K562 (cell line): ENCODE measurements at regions not wholly inside any gene's neighbourhood (a gene's known extent, or its start where the extent isn't known, plus 50 kb on each side); places are given as distances from the start of the nearest gene placed in this dataset.

Source experiments
- ATAC-seq: fragments of 200-7000 bp; cut with Tn5 transposase; 3 replicates; pipeline ENCODE4 v1.9.1; 2020; ENCODE audit warnings: moderate library complexity
- BruUV-seq: library from RNA; stranded (reverse); fragments of 400-500 nt; replicated peaks from 2 replicates; lab custom pipeline; 2021; lab: Mats Ljungman, UMichigan
- CTCF ChIA-PET: fragments of 300-600 bp; formaldehyde crosslinking; extraction: SDS; loops from one replicate; lab custom pipeline; 2021; ENCODE audit warnings: low intra/inter-chr PET ratio; lab: Yijun Ruan, JAX
- POLR2A ChIA-PET: fragments of 300-600, 350-650 bp; sonication (Branson Sonifier 250); formaldehyde crosslinking; extraction: SDS; loops from one replicate; lab custom pipeline; 2021; ENCODE audit warnings: antibody characterized with exemption, inconsistent platforms; lab: Yijun Ruan, JAX
- DNase-seq, 4 experiments: peaks; one replicate each; pipeline versions ENCODE4 v3.0.0 to v3.0.0-alpha.2; 2011 to 2018; ENCODE audit warnings: low spot score in 3 of 4, mixed read lengths in 3 of 4; ENCODE audit errors: extremely low read depth in 1 of 4
- FAIRE-seq: peaks from 2 replicates; lab custom pipeline; 2011; peaks lifted over from hg19 to GRCh38; lab: Jason Lieb, UNC
- H2AFZ ChIP-seq: 2 replicates; pipeline ENCODE4 v1.6.0; 2011; ENCODE audit warnings: low read depth, low read length, control low read depth, inconsistent platforms
- H3K27ac ChIP-seq: fragments of 200-600 bp; 3 replicates; pipeline ENCODE4 v1.8.0; 2011; ENCODE audit warnings: low read depth, mild to moderate bottlenecking, control low read depth, inconsistent platforms, low read length, moderate library complexity, mixed read lengths; ENCODE audit errors: extremely low read depth
- H3K27me3 ChIP-seq, 2 experiments: fragments of 300-600 bp in 1 of 2; 2 replicates in 1 of 2; 3 replicates in 1 of 2; pipeline versions ENCODE4 v1.6.0 to v1.8.0; 2011; ENCODE audit warnings: inconsistent platforms in 2 of 2, low read length in 2 of 2, mild to moderate bottlenecking in 1 of 2, mixed read lengths in 1 of 2, moderate library complexity in 1 of 2; ENCODE audit not compliant: control insufficient read depth in 2 of 2, insufficient read depth in 2 of 2
- H3K36me3 ChIP-seq: fragments of 300-600 bp; 3 replicates; pipeline ENCODE4 v1.8.0; 2011; ENCODE audit warnings: mild to moderate bottlenecking, low read length, inconsistent platforms; ENCODE audit not compliant: control insufficient read depth, insufficient read depth
- H3K4me1 ChIP-seq, 2 experiments: fragments of 200-600 bp in 1 of 2; replicated peaks in 1 of 2; 2 replicates in 1 of 2; 3 replicates in 1 of 2; pipeline versions ENCODE4 v1.5.1 to v1.8.0; 2011; ENCODE audit warnings: inconsistent platforms in 2 of 2, low read length in 2 of 2, mild to moderate bottlenecking in 1 of 2, mixed read lengths in 1 of 2, moderate library complexity in 1 of 2; ENCODE audit not compliant: control insufficient read depth in 2 of 2, insufficient read depth in 2 of 2
- H3K4me2 ChIP-seq: 2 replicates; pipeline ENCODE4 v1.6.1; 2011; ENCODE audit warnings: low read length, control low read depth, inconsistent platforms, mixed read lengths; ENCODE audit not compliant: insufficient read depth
- H3K4me3 ChIP-seq: fragments of 200-600 bp; sonication (generic), shearing (Covaris generic); 2 replicates; pipeline ENCODE4 v1.5.1; 2016; ENCODE audit warnings: control low read depth, inconsistent platforms
- H3K79me2 ChIP-seq: fragments of 200-600 bp; 3 replicates; pipeline ENCODE4 v1.8.0; 2011; ENCODE audit warnings: low read length, inconsistent platforms; ENCODE audit not compliant: control insufficient read depth, insufficient read depth
- H3K9ac ChIP-seq, 2 experiments: 2 replicates each; pipeline versions ENCODE4 v1.6.0 to v1.6.1; 2011; ENCODE audit warnings: low read depth in 2 of 2, low read length in 2 of 2, control low read depth in 1 of 2, inconsistent platforms in 1 of 2, mild to moderate bottlenecking in 1 of 2, mixed read lengths in 1 of 2; ENCODE audit not compliant: insufficient read depth in 1 of 2
- H3K9me1 ChIP-seq: one replicate; pipeline ENCODE4 v1.6.0; 2011; ENCODE audit warnings: inconsistent platforms, mild to moderate bottlenecking, low read length, moderate library complexity; ENCODE audit not compliant: control insufficient read depth, insufficient read depth
- H3K9me3 ChIP-seq: replicated peaks from 2 replicates; pipeline ENCODE4 v1.5.1; 2011; ENCODE audit warnings: low read depth, low read length, inconsistent platforms; ENCODE audit not compliant: control insufficient read depth, insufficient read depth
- H4K20me1 ChIP-seq: replicated peaks from 2 replicates; pipeline ENCODE4 v1.6.1; 2011; ENCODE audit warnings: low read length, inconsistent platforms, mixed read lengths; ENCODE audit not compliant: control insufficient read depth, insufficient read depth
- ADNP ChIP-seq: fragments of 200-800 bp; sonication (Bioruptor generic); IDR thresholded peaks from 2 replicates; pipeline ENCODE4 v1.6.1; 2016; ENCODE audit warnings: missing genetic modification characterization, missing compliant biosample characterization
- ATF7 ChIP-seq: fragments of 450-650 bp; IDR thresholded peaks from 2 replicates; pipeline ENCODE4 v1.7.1; 2014; ENCODE audit warnings: mild to moderate bottlenecking, moderate library complexity
- CEBPG ChIP-seq, 3 experiments: fragments of 200-800 bp in 1 of 3; sonication (Bioruptor generic) in 1 of 3; sonication (generic) in 1 of 3; formaldehyde crosslinking in 1 of 3; IDR thresholded peaks in 2 of 3; conservative IDR thresholded peaks in 1 of 3; 2 replicates each; pipeline versions ENCODE4 v1.6.1 to v1.8.0; 2016 to 2022; ENCODE audit warnings: missing compliant biosample characterization in 2 of 3, missing genetic modification characterization in 2 of 3, mild to moderate bottlenecking in 1 of 3, missing genetic modification reagents in 1 of 3
- NFIC ChIP-seq: fragments of 450-650 bp; IDR thresholded peaks from 2 replicates; pipeline ENCODE4 v1.6.1; 2017; ENCODE audit warnings: mild to moderate bottlenecking, inconsistent platforms
- NFIX ChIP-seq: fragments of 250-450 bp; sonication (Bioruptor Pico); IDR thresholded peaks from 2 replicates; pipeline ENCODE4 v1.4.0; 2020; ENCODE audit warnings: low read depth, mild to moderate bottlenecking, moderate library complexity
- NFYB ChIP-seq: IDR thresholded peaks from 2 replicates; pipeline ENCODE4 v1.6.1; 2011; ENCODE audit warnings: mild to moderate bottlenecking, moderate library complexity; ENCODE audit not compliant: insufficient read length; ENCODE audit errors: extremely low read depth
- NR2F6 ChIP-seq: fragments of 450-650 bp; formaldehyde crosslinking; IDR thresholded peaks from 2 replicates; pipeline ENCODE4 v1.4.0; 2020; ENCODE audit warnings: mild to moderate bottlenecking
- XRCC4 ChIP-seq: IDR thresholded peaks from one replicate; pipeline ENCODE4 v1.6.1; 2011; ENCODE audit not compliant: insufficient read depth, insufficient read length; ENCODE audit errors: extremely low read depth
- ZNF584 ChIP-seq: fragments of 200-800 bp; sonication (Bioruptor generic); IDR thresholded peaks from 2 replicates; pipeline ENCODE4 v1.6.1; 2016; ENCODE audit warnings: low read depth, mild to moderate bottlenecking, missing genetic modification characterization, missing compliant biosample characterization
- ZNF695 ChIP-seq: fragments of 450-650 bp; formaldehyde crosslinking; IDR thresholded peaks from 2 replicates; pipeline ENCODE4 v1.4.0; 2020; ENCODE audit warnings: mild to moderate bottlenecking, moderate library complexity
- WGBS: fragments of 100-300 bp; shearing (Covaris generic); methylation state at CpG from one replicate; pipeline ENCODE4 v1.1.6; 2016; ENCODE audit warnings: low coverage, mixed read lengths; ENCODE audit not compliant: insufficient coverage; ENCODE audit errors: missing lambda C conversion rate; 5-methylcytosine and 5-hydroxymethylcytosine counted together
- in situ Hi-C: fragments of 300-500 bp; cut with MboI; formaldehyde crosslinking; loops from 4 replicates; pipeline ENCODE4 v1.15.0; 2018; ENCODE audit warnings: inconsistent platforms, mixed read lengths
- intact Hi-C: fragments of 100-400 bp; cut with micrococcal nuclease; formaldehyde crosslinking; loops from 2 replicates; pipeline ENCODE4 v1.14.2; 2022
- TF ChIP-seq, protein P1 (sequence below): fragments of 450-650 bp; IDR thresholded peaks from 2 replicates; pipeline ENCODE4 v1.6.1; 2016; ENCODE audit warnings: low read depth, mild to moderate bottlenecking, moderate library complexity
- TF ChIP-seq, protein P2 (sequence below), 2 experiments: fragments of 450-650 bp in 1 of 2; sonication (generic) in 1 of 2; formaldehyde crosslinking in 1 of 2; IDR thresholded peaks in 1 of 2; conservative IDR thresholded peaks in 1 of 2; 2 replicates each; pipeline versions ENCODE4 v1.6.1 to v1.8.1; 2016 to 2023; ENCODE audit warnings: mild to moderate bottlenecking in 2 of 2, moderate library complexity in 2 of 2, inconsistent platforms in 1 of 2, missing genetic modification reagents in 1 of 2

GRCh38 chr1:99551812-99552614 lies 93.9 kb upstream of the PALMD start:
- H3K9me1 ChIP-seq = no peaks in the 10 kb centered on the region
- POLR2A ChIA-PET = interaction anchor here (0.6 kb wide), 1 partner anchor 19 kb away, joined by 3 read pairs; no protein-coding TSS in a partner anchor
- 26% methylated on average over 2 of the region's 2 CpGs for WGBS

DNA sequence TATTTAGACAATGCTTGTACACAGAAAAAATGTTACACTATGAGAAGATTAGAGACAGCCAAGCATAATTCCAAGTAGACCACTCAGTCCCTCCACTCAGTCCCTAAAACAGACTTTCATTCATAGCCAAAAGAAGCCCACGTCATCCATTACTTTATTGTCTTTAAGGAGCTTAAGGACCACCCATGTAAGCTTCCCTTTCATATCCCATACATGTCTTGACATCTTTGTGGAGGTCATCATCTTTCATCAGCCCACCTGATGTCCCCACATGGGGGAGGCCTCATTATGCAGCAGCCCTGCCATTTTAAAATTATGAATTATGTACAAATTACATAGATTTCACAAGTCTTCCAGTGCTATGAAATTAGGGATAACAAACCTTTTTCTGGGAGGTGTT lies 92.6 kb upstream of the PALMD start:
- intact Hi-C loops (no loop called here), in situ Hi-C loops (no loop called here)
- no peaks in the 10 kb centered on the region for H3K27me3 ChIP-seq
- no peak overlapping the region for H3K9ac ChIP-seq
- ATAC-seq (no peak), FAIRE-seq (no peak), DNase-seq (no peak)
- POLR2A ChIA-PET = interaction anchor here (0.8 kb wide), 1 partner anchor 8 kb away, joined by 3 read pairs; no protein-coding TSS in a partner anchor
- no peaks in the 10 kb centered on the region for H3K79me2 ChIP-seq
- no peak overlapping the region for H3K4me3 ChIP-seq
- H3K9me1 ChIP-seq = no peaks in the 10 kb centered on the region
- CTCF ChIA-PET = no interaction called here
- no peaks in the 10 kb centered on the region for H3K36me3 ChIP-seq
- no peak overlapping the region for H2AFZ ChIP-seq
- H3K4me1 ChIP-seq = no peaks in the 10 kb centered on the region
- H3K4me2 ChIP-seq = no peak overlapping the region
- 59% methylated on average over 1 of the region's 1 CpG for WGBS
- no TSS peak for BruUV-seq
- no peak overlapping the region for H3K27ac ChIP-seq
- H3K9me3 ChIP-seq = no peaks in the 10 kb centered on the region
- no peaks in the 10 kb centered on the region for H4K20me1 ChIP-seq
- TF ChIP-seq NFIC (no peak), ADNP (tag) (no peak), NFYB (no peak), XRCC4 (no peak), ZNF695 (CRISPR knock-in tag) (no peak), NR2F6 (CRISPR knock-in tag) (no peak), NFIX (no peak), ZNF584 (no peak)
- TF ChIP-seq, protein P1, sequence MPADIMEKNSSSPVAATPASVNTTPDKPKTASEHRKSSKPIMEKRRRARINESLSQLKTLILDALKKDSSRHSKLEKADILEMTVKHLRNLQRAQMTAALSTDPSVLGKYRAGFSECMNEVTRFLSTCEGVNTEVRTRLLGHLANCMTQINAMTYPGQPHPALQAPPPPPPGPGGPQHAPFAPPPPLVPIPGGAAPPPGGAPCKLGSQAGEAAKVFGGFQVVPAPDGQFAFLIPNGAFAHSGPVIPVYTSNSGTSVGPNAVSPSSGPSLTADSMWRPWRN = no peak

More at GRCh38 chr1:99551812-99552614, 93.9 kb upstream of the PALMD start:
- Histone ChIP-seq H3K79me2 (no peaks in the 10 kb centered on the region), H3K9me3 (no peaks in the 10 kb centered on the region), H3K27me3 (no peaks in the 10 kb centered on the region), H4K20me1 (no peaks in the 10 kb centered on the region), H3K36me3 (no peaks in the 10 kb centered on the region), H2AFZ (no peak overlapping the region), H3K27ac (no peak overlapping the region), H3K9ac (no peak overlapping the region), H3K4me1 (no peaks in the 10 kb centered on the region), H3K4me3 (no peak overlapping the region), H3K4me2 (no peak overlapping the region)
- in situ Hi-C loops = no loop called here
- CTCF ChIA-PET = no interaction called here
- intact Hi-C loops = no loop called here
- TF ChIP-seq ATF7 (peak; percentile 62; the same call in 1 of the 2 replicates), CEBPG (CRISPR knock-in tag; IDR thresholded peaks at IDR 0.05) (no peak), CEBPG (tag; conservative IDR thresholded peaks at IDR 0.05 in 1 of 2, IDR thresholded peaks at IDR 0.05 in 1 of 2) (no peak)
- TF ChIP-seq, protein P2, sequence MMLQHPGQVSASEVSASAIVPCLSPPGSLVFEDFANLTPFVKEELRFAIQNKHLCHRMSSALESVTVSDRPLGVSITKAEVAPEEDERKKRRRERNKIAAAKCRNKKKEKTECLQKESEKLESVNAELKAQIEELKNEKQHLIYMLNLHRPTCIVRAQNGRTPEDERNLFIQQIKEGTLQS (IDR thresholded peaks at IDR 0.05) = peak; percentile 73
- TF ChIP-seq, protein P2 (CRISPR knock-in tag; conservative IDR thresholded peaks at IDR 0.05) = no peak
- BruUV-seq = no TSS peak
- ATAC-seq (no peak), DNase-seq (no peak), FAIRE-seq (no peak)
